Activated B cell treated with CpG ODN at 0.5 μM for 24 hours (primary cell): ENCODE measurements at regions not wholly inside any gene's neighbourhood (a gene's known extent, or its start where the extent isn't known, plus 50 kb on each side); places are given as distances from the start of the nearest gene placed in this dataset.
"Not testable (repeated sequence)": the region's sequence is repeated elsewhere in the genome, so short reads cannot be mapped to it uniquely, and the experiment has no call there.

Experiments
- ATAC-seq: fragments of 200-7000 bp; cut with Tn5 transposase; one replicate; pipeline ENCODE4 v1.10.0; 2021; ENCODE audit warnings: low read depth, mild to moderate bottlenecking, moderate library complexity
- CTCF ChIA-PET: fragments of 350-600 bp; sonication (Branson Sonifier 250); formaldehyde crosslinking; loops from one replicate; lab custom pipeline; 2021; ENCODE audit warnings: antibody characterized with exemption; lab: Charles Lee
- POLR2A ChIA-PET: fragments of 350-600 bp; sonication (Branson Sonifier 250); formaldehyde crosslinking; loops from one replicate; lab custom pipeline; 2021; ENCODE audit warnings: antibody characterized with exemption; lab: Charles Lee
- DNase-seq: peaks from one replicate; pipeline ENCODE4 v3.0.0; 2022
- H3K27ac Mint-ChIP-seq: one replicate; pipeline ENCODE4 v1.8.0; 2020; ENCODE audit warnings: mixed read lengths
- H3K27me3 Mint-ChIP-seq: one replicate; pipeline ENCODE4 v1.8.0; 2021; ENCODE audit warnings: mixed read lengths
- H3K36me3 Mint-ChIP-seq: one replicate; pipeline ENCODE4 v1.8.0; 2021; ENCODE audit warnings: low read depth, mixed read lengths
- H3K4me1 Mint-ChIP-seq: one replicate; pipeline ENCODE4 v1.8.0; 2021; ENCODE audit warnings: mixed read lengths
- H3K4me3 Mint-ChIP-seq: one replicate; pipeline ENCODE4 v1.8.0; 2020; ENCODE audit warnings: mild to moderate bottlenecking, mixed read lengths
- H3K9me3 Mint-ChIP-seq: one replicate; pipeline ENCODE4 v1.8.0; 2020; ENCODE audit warnings: mixed read lengths
- intact Hi-C: fragments of 100-400 bp; cut with micrococcal nuclease; formaldehyde crosslinking; loops from one replicate; pipeline ENCODE4 v1.15.1; 2024
- TF ChIP-seq, protein P1 (sequence below): fragments of 200-600 bp; IDR thresholded peaks from one replicate; pipeline ENCODE4 v1.8.0; 2022; ENCODE audit warnings: antibody characterized with exemption, mild to moderate bottlenecking

DNA sequence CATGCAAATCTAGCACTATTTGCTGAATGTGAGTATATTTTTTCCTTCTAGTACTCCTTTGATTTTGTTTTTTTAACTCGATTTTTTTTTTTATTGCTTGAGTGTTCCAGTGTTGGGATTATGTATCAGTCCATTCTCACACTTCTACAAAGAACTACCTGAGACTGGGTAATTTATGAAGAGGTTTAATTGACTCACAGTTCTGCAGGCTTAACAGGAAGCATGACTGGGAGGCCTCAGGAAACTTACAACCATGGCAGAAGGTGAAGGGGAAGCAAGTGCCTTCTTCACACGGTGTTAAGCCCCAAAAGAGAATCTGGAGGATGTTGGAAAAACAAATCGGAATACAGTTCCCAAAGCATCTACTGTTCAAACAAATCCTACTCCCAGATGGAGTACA is 69.1 kb downstream of the ZNF518B start:
- ATAC-seq, H3K4me3 Mint-ChIP-seq, CTCF ChIA-PET, intact Hi-C loops, H3K36me3 Mint-ChIP-seq, H3K4me1 Mint-ChIP-seq, H3K27ac Mint-ChIP-seq, DNase-seq, H3K27me3 Mint-ChIP-seq, POLR2A ChIA-PET, H3K9me3 Mint-ChIP-seq: not testable (repeated sequence)

DNA sequence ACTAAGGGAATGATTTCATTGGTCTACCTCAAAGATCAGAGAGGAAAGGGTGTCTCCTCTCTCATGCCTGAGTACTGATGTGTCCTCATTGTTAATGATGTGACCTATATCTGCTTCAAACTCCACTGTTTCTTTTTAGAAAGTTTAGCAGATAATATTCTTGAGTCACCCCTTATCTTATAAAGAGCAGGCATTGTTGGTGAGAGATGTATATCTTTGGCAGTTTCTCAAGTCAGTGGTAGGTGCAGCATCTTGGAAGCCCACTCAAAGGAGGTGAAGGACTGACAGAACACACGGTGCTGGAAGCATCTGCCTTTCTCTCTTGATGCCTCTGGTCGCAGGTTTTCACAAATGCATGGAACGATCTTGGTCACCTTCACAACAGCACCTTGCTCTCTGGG is 71.2 kb downstream of the ZNF518B start:
- peaks cover 3% of the 10 kb centered on the region for H3K27me3 Mint-ChIP-seq
- CTCF ChIA-PET = no interaction called here
- no peak for ATAC-seq
- POLR2A ChIA-PET = no interaction called here
- DNase-seq = no peak
- no peak overlapping the region for H3K4me3 Mint-ChIP-seq
- intact Hi-C loops = no loop called here
- H3K4me1 Mint-ChIP-seq = no peaks in the 10 kb centered on the region
- H3K36me3 Mint-ChIP-seq = no peaks in the 10 kb centered on the region
- no peak overlapping the region for H3K27ac Mint-ChIP-seq
- H3K9me3 Mint-ChIP-seq = peaks cover 2% of the 10 kb centered on the region
- TF ChIP-seq, protein P1, sequence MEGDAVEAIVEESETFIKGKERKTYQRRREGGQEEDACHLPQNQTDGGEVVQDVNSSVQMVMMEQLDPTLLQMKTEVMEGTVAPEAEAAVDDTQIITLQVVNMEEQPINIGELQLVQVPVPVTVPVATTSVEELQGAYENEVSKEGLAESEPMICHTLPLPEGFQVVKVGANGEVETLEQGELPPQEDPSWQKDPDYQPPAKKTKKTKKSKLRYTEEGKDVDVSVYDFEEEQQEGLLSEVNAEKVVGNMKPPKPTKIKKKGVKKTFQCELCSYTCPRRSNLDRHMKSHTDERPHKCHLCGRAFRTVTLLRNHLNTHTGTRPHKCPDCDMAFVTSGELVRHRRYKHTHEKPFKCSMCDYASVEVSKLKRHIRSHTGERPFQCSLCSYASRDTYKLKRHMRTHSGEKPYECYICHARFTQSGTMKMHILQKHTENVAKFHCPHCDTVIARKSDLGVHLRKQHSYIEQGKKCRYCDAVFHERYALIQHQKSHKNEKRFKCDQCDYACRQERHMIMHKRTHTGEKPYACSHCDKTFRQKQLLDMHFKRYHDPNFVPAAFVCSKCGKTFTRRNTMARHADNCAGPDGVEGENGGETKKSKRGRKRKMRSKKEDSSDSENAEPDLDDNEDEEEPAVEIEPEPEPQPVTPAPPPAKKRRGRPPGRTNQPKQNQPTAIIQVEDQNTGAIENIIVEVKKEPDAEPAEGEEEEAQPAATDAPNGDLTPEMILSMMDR = no peak

DNA sequence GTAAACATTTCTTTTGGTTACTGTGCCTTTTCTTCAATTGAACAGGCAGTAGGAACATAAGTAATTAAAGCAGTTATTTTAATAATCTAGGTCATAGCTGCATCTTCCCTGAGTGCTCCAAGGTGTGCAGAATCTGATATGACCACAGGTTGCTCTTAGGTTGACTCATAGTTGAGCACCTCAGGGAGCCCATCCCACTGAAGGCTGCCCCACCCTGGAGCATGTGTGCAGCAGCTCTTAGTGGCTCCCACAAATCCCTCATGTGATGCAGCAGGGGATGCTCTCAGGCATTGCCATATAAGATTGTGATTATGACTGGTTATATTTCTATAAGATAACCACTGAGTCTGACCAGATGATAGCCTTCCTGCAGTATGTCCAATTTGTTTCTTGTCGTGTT is 72.3 kb downstream of the ZNF518B start:
- POLR2A ChIA-PET = no interaction called here
- H3K27me3 Mint-ChIP-seq = peaks cover 3% of the 10 kb centered on the region

DNA sequence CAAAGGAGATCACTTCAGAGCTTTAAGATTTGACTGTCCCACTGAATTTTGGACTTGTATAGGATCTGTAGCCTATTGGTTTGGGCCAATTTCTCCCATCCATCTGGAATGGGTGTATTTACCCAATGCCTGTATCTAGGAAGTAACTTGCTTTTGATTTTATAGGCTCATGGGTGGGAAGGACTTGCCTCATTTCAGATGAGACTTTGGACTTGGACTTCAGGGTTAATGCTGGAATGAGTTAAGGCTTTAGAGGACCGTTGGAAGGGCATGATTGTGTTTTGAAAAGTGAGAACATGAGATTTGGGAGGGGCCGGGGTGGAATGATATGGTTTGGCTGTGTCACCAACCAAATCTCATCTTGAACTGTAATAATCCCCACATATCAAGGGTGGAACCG is 73.8 kb downstream of the ZNF518B start:
- ChIA-PET CTCF (no interaction called here), POLR2A (no interaction called here)
- Mint-ChIP-seq H3K27ac (no peak overlapping the region), H3K4me3 (no peak overlapping the region), H3K36me3 (no peaks in the 10 kb centered on the region), H3K27me3 (peaks cover 3% of the 10 kb centered on the region), H3K9me3 (no peaks in the 10 kb centered on the region), H3K4me1 (no peaks in the 10 kb centered on the region)
- TF ChIP-seq, protein P1 = no peak
- no peak for DNase-seq
- ATAC-seq = no peak
- intact Hi-C loops = no loop called here

More for the DNA sequence above, 72.3 kb downstream of the ZNF518B start:
- TF ChIP-seq, protein P1 = no peak
- no peak for DNase-seq
- no peak overlapping the region for H3K4me3 Mint-ChIP-seq
- no peak overlapping the region for H3K27ac Mint-ChIP-seq
- CTCF ChIA-PET = no interaction called here
- no peaks in the 10 kb centered on the region for H3K4me1 Mint-ChIP-seq
- no peaks in the 10 kb centered on the region for H3K36me3 Mint-ChIP-seq
- ATAC-seq = no peak
- peaks cover under 1% of the 10 kb centered on the region for H3K9me3 Mint-ChIP-seq
- intact Hi-C loops = no loop called here

DNA sequence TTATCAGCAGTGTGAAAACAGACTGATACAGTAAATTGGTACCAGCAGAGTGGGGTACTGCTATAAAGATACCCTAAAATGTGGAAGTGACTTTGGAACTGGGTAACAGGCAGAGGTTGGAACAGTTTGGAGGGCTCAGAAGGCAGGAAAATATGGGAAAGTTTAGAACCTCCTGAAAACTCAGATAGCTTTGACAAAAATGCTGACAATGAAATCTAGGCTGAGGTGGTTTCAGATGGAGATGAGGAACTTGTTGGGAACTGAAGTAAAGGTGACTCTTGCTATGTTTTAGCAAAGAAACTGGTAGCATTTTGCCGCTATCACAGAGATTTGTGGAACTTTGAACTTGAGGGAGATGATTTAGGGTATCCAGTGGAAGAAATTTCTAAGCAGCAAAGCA is 75.1 kb downstream of the ZNF518B start:
- H3K27me3 Mint-ChIP-seq, H3K36me3 Mint-ChIP-seq, intact Hi-C loops: not testable (repeated sequence)

DNA sequence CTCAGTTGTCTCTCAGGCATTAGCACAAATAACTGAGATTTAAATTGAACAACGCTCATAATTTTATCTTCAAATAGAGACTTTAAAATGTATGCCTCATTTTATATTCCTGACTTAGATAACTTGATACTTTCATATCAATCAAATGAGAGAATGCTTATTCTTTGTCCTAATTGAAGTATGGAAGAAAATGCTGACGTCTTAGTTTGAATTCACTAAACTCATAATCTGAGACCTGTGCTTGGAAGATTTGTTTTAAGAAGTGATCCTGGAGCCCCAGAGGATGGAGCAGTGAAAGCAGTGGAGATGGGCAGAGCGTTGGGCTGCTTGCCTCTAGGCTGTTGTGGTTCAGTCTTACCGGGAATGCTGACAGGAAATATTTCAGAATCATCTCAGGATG is 76.1 kb downstream of the ZNF518B start:
- no peaks in the 10 kb centered on the region for H3K36me3 Mint-ChIP-seq
- ChIA-PET CTCF (no interaction called here), POLR2A (no interaction called here)
- H3K4me3 Mint-ChIP-seq = no peak overlapping the region
- TF ChIP-seq, protein P1 = no peak
- ATAC-seq (no peak), DNase-seq (no peak)
- intact Hi-C loops = no loop called here
- H3K4me1 Mint-ChIP-seq = no peaks in the 10 kb centered on the region
- H3K27ac Mint-ChIP-seq = no peak overlapping the region
- peaks cover 3% of the 10 kb centered on the region for H3K27me3 Mint-ChIP-seq
- H3K9me3 Mint-ChIP-seq = no peaks in the 10 kb centered on the region

More for the DNA sequence above, 75.1 kb downstream of the ZNF518B start:
- H3K4me3 Mint-ChIP-seq, CTCF ChIA-PET, POLR2A ChIA-PET, ATAC-seq, H3K4me1 Mint-ChIP-seq, DNase-seq, H3K27ac Mint-ChIP-seq, H3K9me3 Mint-ChIP-seq: not testable (repeated sequence)
